Activated CD4-positive, alpha-beta T cell treated with anti-CD3 and anti-CD28 coated beads for 1 hour (primary cell): ENCODE measurements at regions not wholly inside any gene's neighbourhood (a gene's known extent, or its start where the extent isn't known, plus 50 kb on each side); places are given as distances from the start of the nearest gene placed in this dataset.
"Not testable (repeated sequence)": the region's sequence is repeated elsewhere in the genome, so short reads cannot be mapped to it uniquely, and the experiment has no call there.

Experiments
- DNase-seq: peaks from one replicate; pipeline ENCODE4 v3.0.0-alpha.2; 2020

- DNase-seq, result no peak
These were observed 297.2 kb downstream of the ADGRD1 start for GRCh38 chr12:131250951-131251315.

- DNase-seq, result no peak
These were observed 297.8 kb downstream of the ADGRD1 start for GRCh38 chr12:131251336-131252101.

- DNase-seq, result no peak
These were observed 299.8 kb downstream of the ADGRD1 start for GRCh38 chr12:131253376-131254026.

GRCh38 chr12:131254374-131254773 lies 300.7 kb downstream of the ADGRD1 start:
- no peak for DNase-seq

GRCh38 chr12:131258398-131258797 lies 304.7 kb downstream of the ADGRD1 start:
- DNase-seq, result no peak

- no peak for DNase-seq
These were observed 306.7 kb downstream of the ADGRD1 start for GRCh38 chr12:131260251-131260905.

- no peak for DNase-seq
These were observed 307.2 kb downstream of the ADGRD1 start for GRCh38 chr12:131260954-131261353.

- no peak for DNase-seq
These were observed 308.2 kb downstream of the ADGRD1 start for GRCh38 chr12:131261906-131262305.

- no peak for DNase-seq
These were observed 309.9 kb downstream of the ADGRD1 start for GRCh38 chr12:131263626-131264025.

- DNase-seq, result no peak
These were observed 310.9 kb downstream of the ADGRD1 start for GRCh38 chr12:131264635-131265034.

GRCh38 chr12:131266591-131267467 lies 313.1 kb downstream of the ADGRD1 start:
- DNase-seq, result no peak

GRCh38 chr12:131267576-131267975 lies 313.9 kb downstream of the ADGRD1 start:
- no peak for DNase-seq

GRCh38 chr12:131268123-131268522 lies 314.4 kb downstream of the ADGRD1 start:
- not testable (repeated sequence) for DNase-seq

- DNase-seq, result not testable (repeated sequence)
These were observed 314.9 kb downstream of the ADGRD1 start for GRCh38 chr12:131268571-131268970.

- DNase-seq, result no peak
These were observed 315.8 kb downstream of the ADGRD1 start for GRCh38 chr12:131269551-131269950.

GRCh38 chr12:131269977-131270376 lies 316.3 kb downstream of the ADGRD1 start:
- DNase-seq, result not testable (repeated sequence)

GRCh38 chr12:131271724-131272123 lies 318.0 kb downstream of the ADGRD1 start:
- no peak for DNase-seq

GRCh38 chr12:131272283-131272814 lies 318.6 kb downstream of the ADGRD1 start:
- DNase-seq, result not testable (repeated sequence)

- DNase-seq, result no peak
These were observed 319.7 kb downstream of the ADGRD1 start for GRCh38 chr12:131273291-131273845.

- no peak for DNase-seq
These were observed 320.4 kb downstream of the ADGRD1 start for GRCh38 chr12:131274061-131274460.

- no peak for DNase-seq
These were observed 321.2 kb downstream of the ADGRD1 start for GRCh38 chr12:131274906-131275305.

- no peak for DNase-seq
These were observed 322.1 kb downstream of the ADGRD1 start for GRCh38 chr12:131275824-131276223.
